OCI-LY3 (cell line): ENCODE measurements at regions not wholly inside any gene's neighbourhood (a gene's known extent, or its start where the extent isn't known, plus 50 kb on each side); places are given as distances from the start of the nearest gene placed in this dataset.

Experiments
- EZH2phosphoT487 ChIP-seq: fragments of 200-600 bp; shearing (Covaris generic); IDR thresholded peaks from 2 replicates; pipeline ENCODE4 v1.6.1; 2018; ENCODE audit warnings: antibody characterized with exemption, mixed run types, low read depth
- TF ChIP-seq, protein P1 (sequence below): fragments of 200-600, 300-600 bp; sonication (generic); IDR thresholded peaks from 2 replicates; pipeline ENCODE4 v1.5.1; 2014; ENCODE audit warnings: antibody characterized with exemption, low read length, low read depth

DNA sequence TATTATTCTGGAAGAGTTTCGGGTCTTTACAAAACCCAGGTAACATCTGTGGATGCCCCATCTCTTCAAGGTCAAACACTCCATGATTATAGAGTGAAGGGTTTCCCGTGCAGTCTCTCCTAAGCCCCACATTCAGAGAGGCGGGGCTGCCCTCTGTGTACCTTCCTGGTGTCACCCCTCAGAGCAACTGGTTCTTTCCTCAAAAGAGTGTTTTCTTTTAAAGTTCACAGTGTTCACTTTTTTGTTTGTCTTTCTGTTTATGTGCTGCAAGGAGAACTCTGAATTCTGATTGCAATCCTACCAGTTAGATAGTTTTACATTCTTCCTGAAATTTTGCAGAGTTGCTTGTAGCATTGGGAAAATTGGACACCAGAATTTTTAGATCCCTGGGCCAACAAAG lies 190.2 kb downstream of the ADAMTS15 start:
- TF ChIP-seq, protein P1, sequence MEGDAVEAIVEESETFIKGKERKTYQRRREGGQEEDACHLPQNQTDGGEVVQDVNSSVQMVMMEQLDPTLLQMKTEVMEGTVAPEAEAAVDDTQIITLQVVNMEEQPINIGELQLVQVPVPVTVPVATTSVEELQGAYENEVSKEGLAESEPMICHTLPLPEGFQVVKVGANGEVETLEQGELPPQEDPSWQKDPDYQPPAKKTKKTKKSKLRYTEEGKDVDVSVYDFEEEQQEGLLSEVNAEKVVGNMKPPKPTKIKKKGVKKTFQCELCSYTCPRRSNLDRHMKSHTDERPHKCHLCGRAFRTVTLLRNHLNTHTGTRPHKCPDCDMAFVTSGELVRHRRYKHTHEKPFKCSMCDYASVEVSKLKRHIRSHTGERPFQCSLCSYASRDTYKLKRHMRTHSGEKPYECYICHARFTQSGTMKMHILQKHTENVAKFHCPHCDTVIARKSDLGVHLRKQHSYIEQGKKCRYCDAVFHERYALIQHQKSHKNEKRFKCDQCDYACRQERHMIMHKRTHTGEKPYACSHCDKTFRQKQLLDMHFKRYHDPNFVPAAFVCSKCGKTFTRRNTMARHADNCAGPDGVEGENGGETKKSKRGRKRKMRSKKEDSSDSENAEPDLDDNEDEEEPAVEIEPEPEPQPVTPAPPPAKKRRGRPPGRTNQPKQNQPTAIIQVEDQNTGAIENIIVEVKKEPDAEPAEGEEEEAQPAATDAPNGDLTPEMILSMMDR, result no peak
- no peak for TF ChIP-seq EZH2phosphoT487
